ENCODE measurements at regions not wholly inside any gene's neighbourhood (a gene's known extent, or its start where the extent isn't known, plus 50 kb on each side); places are given as distances from the start of the nearest gene placed in this dataset.

GRCh38 chr9:86557063-86557766 lies 203.0 kb upstream of the TUT7 start:
- no peak for DNase-seq

- DNase-seq, result no peak
Observed at GRCh38 chr9:86555661-86556060, 201.5 kb upstream of the TUT7 start.

GRCh38 chr9:86550401-86550800 lies 196.2 kb upstream of the TUT7 start:
- DNase-seq, result no peak

- DNase-seq, result no peak
Observed at GRCh38 chr9:86549920-86550319, 195.7 kb upstream of the TUT7 start.

GRCh38 chr9:86549401-86549811 lies 195.2 kb upstream of the TUT7 start:
- no peak for DNase-seq

GRCh38 chr9:86548220-86548619 lies 194.0 kb upstream of the TUT7 start:
- DNase-seq, result no peak

- no peak for DNase-seq
Observed at GRCh38 chr9:86547571-86547970, 193.4 kb upstream of the TUT7 start.

- no peak for DNase-seq
Observed at GRCh38 chr9:86546712-86547111, 192.5 kb upstream of the TUT7 start.

GRCh38 chr9:86545090-86545489 lies 190.9 kb upstream of the TUT7 start:
- no peak for DNase-seq

- no peak for DNase-seq
Observed at GRCh38 chr9:86541014-86541570, 186.9 kb upstream of the TUT7 start.

GRCh38 chr9:86535406-86535915 lies 181.3 kb upstream of the TUT7 start:
- no peak for DNase-seq

GRCh38 chr9:86534572-86535258 lies 180.5 kb upstream of the TUT7 start:
- DNase-seq, result no peak

GRCh38 chr9:86531971-86532640 lies 177.9 kb upstream of the TUT7 start:
- no peak for DNase-seq

GRCh38 chr9:86531273-86531970 lies 177.2 kb upstream of the TUT7 start:
- no peak for DNase-seq

- no peak for DNase-seq
Observed at GRCh38 chr9:86529496-86530275, 175.5 kb upstream of the TUT7 start.

GRCh38 chr9:86526021-86526420 lies 171.8 kb upstream of the TUT7 start:
- no peak for DNase-seq

- DNase-seq, result no peak
Observed at GRCh38 chr9:86525182-86525581, 171.0 kb upstream of the TUT7 start.

GRCh38 chr9:86521977-86522376 lies 167.8 kb upstream of the TUT7 start:
- DNase-seq, result no peak

GRCh38 chr9:86521322-86521721 lies 167.1 kb upstream of the TUT7 start:
- DNase-seq, result no peak

GRCh38 chr9:86519066-86519615 lies 164.9 kb upstream of the TUT7 start:
- DNase-seq, result no peak

- no peak for DNase-seq
Observed at GRCh38 chr9:86517475-86517874, 163.3 kb upstream of the TUT7 start.

GRCh38 chr9:86516564-86516963 lies 162.4 kb upstream of the TUT7 start:
- DNase-seq, result no peak

All from CD4-positive, alpha-beta T cell treated with Interleukin-21 for 1 hour (primary cell).